Parathyroid adenoma (tissue), 2 donors: ENCODE measurements at regions not wholly inside any gene's neighbourhood (a gene's known extent, or its start where the extent isn't known, plus 50 kb on each side); places are given as distances from the start of the nearest gene placed in this dataset.

Experiments
- H2AFZ ChIP-seq: fragments of 300-600 bp; sonication (generic); one replicate; pipeline ENCODE4 v1.7.0; 2017; ENCODE audit warnings: antibody characterized with exemption, mild to moderate bottlenecking
- H3K27ac ChIP-seq: fragments of 300-600 bp; sonication (generic); one replicate; pipeline ENCODE4 v1.7.0; 2017
- H3K27me3 ChIP-seq: fragments of 300-600 bp; sonication (generic); one replicate; pipeline ENCODE4 v1.7.0; 2017; ENCODE audit warnings: low read length; ENCODE audit not compliant: control insufficient read depth, insufficient read depth
- H3K36me3 ChIP-seq: fragments of 300-600 bp; sonication (generic); one replicate; pipeline ENCODE4 v1.7.0; 2017; ENCODE audit warnings: low read length; ENCODE audit not compliant: control insufficient read depth, insufficient read depth
- H3K4me1 ChIP-seq: fragments of 300-600 bp; sonication (generic); one replicate; pipeline ENCODE4 v1.7.0; 2017; ENCODE audit warnings: control low read depth
- H3K4me2 ChIP-seq: fragments of 300-600 bp; sonication (generic); one replicate; pipeline ENCODE4 v1.7.0; 2017; ENCODE audit warnings: low read length
- H3K4me3 ChIP-seq: fragments of 300-600 bp; sonication (generic); one replicate; pipeline ENCODE4 v1.7.0; 2017; ENCODE audit warnings: low read depth, low read length
- H3K79me2 ChIP-seq: fragments of 300-600 bp; sonication (generic); one replicate; pipeline ENCODE4 v1.7.0; 2017; ENCODE audit warnings: control low read depth
- H3K9ac ChIP-seq: fragments of 300-600 bp; sonication (generic); one replicate; pipeline ENCODE4 v1.7.0; 2017; ENCODE audit warnings: mild to moderate bottlenecking
- H3K9me3 ChIP-seq: fragments of 300-600 bp; sonication (generic); one replicate; pipeline ENCODE4 v1.7.0; 2017; ENCODE audit warnings: low read length; ENCODE audit not compliant: control insufficient read depth
- TF ChIP-seq, protein P1 (sequence below): fragments of 300-600 bp; sonication (generic); IDR thresholded peaks from one replicate; pipeline ENCODE4 v1.7.0; 2017; ENCODE audit warnings: antibody characterized with exemption, mild to moderate bottlenecking
- donor health status: primary hyperparathyroidism.

DNA sequence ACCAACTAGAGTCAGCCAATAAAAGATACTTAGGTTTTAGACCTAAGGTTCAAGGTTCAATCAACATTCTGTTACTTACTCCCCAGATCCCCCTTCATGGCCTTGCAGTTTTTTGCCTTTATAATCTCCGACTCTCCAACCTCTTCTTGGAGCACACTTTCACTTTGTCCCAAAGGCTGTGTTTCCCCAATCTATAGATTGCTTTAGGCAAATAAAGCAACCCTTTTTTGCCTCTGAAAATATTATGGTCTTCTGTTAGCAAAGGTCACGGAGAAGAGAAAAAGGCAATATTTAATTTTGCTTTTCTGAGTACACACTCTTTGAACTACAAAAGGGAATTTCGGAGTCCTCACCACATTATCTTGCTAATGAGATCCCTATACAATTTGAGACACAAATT lies 268.1 kb downstream of the PLOD2 start:
- Histone ChIP-seq H3K4me1 (no peaks in the 10 kb centered on the region), H3K79me2 (no peaks in the 10 kb centered on the region), H3K27me3 (no peaks in the 10 kb centered on the region), H3K36me3 (no peaks in the 10 kb centered on the region), H3K9me3 (no peaks in the 10 kb centered on the region), H3K9ac (no peak overlapping the region), H3K27ac (no peak overlapping the region), H2AFZ (no peak overlapping the region), H3K4me2 (no peak overlapping the region), H3K4me3 (no peak overlapping the region)
- TF ChIP-seq, protein P1, sequence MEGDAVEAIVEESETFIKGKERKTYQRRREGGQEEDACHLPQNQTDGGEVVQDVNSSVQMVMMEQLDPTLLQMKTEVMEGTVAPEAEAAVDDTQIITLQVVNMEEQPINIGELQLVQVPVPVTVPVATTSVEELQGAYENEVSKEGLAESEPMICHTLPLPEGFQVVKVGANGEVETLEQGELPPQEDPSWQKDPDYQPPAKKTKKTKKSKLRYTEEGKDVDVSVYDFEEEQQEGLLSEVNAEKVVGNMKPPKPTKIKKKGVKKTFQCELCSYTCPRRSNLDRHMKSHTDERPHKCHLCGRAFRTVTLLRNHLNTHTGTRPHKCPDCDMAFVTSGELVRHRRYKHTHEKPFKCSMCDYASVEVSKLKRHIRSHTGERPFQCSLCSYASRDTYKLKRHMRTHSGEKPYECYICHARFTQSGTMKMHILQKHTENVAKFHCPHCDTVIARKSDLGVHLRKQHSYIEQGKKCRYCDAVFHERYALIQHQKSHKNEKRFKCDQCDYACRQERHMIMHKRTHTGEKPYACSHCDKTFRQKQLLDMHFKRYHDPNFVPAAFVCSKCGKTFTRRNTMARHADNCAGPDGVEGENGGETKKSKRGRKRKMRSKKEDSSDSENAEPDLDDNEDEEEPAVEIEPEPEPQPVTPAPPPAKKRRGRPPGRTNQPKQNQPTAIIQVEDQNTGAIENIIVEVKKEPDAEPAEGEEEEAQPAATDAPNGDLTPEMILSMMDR, result no peak

DNA sequence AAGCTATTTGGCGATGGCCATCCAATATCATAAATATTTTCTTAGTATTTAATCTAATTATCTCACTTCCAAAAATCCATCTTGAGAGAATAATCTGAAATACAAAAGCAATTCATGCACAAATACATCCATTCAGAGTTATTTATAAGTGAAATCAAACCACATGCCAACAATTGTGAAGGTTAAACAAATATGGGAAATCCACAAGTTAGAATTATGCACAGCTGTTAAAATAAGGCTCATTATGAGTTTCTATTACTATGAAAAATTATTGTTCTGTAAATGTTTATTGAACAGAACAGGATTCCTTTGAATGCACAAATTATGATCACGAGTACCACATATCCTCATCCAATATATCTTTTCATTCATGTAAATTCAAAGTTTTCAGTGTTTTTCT lies 267.7 kb downstream of the PLOD2 start:
- Histone ChIP-seq H3K4me1 (no peaks in the 10 kb centered on the region), H3K79me2 (no peaks in the 10 kb centered on the region), H3K4me3 (no peak overlapping the region), H3K4me2 (no peak overlapping the region), H3K27me3 (no peaks in the 10 kb centered on the region), H3K27ac (no peak overlapping the region), H3K36me3 (no peaks in the 10 kb centered on the region), H2AFZ (no peak overlapping the region), H3K9me3 (no peaks in the 10 kb centered on the region), H3K9ac (no peak overlapping the region)
- TF ChIP-seq, protein P1, result no peak

DNA sequence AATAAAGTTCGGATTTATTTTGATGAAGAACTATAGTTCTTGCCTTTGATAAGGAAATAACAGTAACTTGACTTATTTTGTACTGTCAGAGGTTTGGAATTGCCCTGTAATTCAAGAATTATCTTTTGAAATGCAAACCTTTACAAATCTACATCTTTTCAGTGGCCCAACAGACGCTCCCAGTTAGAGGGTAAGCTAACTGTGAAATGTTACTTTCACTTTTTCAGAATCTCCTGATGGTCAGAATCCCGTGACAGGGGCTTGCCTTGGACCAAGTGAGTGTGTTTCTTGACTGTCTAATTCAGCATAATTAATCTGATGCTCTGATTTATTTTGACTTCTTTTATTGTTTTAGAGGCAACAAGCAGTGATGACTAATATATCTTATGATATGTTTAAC lies 262.5 kb downstream of the PLOD2 start:
- Histone ChIP-seq H3K27ac (no peak overlapping the region), H3K79me2 (no peaks in the 10 kb centered on the region), H3K9me3 (no peaks in the 10 kb centered on the region), H3K4me1 (no peaks in the 10 kb centered on the region), H2AFZ (no peak overlapping the region), H3K36me3 (no peaks in the 10 kb centered on the region), H3K4me2 (no peak overlapping the region), H3K9ac (no peak overlapping the region), H3K4me3 (no peak overlapping the region), H3K27me3 (no peaks in the 10 kb centered on the region)
- TF ChIP-seq, protein P1, result no peak

DNA sequence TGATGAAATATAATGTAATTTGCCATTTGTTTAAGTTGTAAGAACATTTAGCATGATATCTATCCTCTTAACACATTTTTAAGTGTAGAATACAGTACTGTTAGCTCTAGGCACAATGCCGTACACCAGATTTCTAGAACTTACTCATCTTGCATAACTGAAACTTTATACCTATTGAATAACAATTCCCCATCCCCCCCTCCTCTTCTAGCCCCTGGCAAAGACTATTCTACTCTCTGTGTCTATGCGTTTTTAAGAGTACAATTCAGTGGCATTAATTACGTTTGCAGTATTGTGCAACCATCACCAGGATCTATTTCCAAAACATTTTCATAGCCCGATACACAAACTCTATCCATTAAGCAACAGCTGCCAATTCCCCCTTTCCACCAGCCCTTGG lies 261.7 kb downstream of the PLOD2 start:
- no peak overlapping the region for H3K4me3 ChIP-seq
- H2AFZ ChIP-seq, result no peak overlapping the region
- TF ChIP-seq, protein P1, result no peak
- H3K9me3 ChIP-seq, result no peaks in the 10 kb centered on the region
- no peak overlapping the region for H3K4me2 ChIP-seq
- H3K36me3 ChIP-seq, result no peaks in the 10 kb centered on the region
- no peaks in the 10 kb centered on the region for H3K4me1 ChIP-seq
- no peak overlapping the region for H3K27ac ChIP-seq
- H3K79me2 ChIP-seq, result no peaks in the 10 kb centered on the region
- H3K27me3 ChIP-seq, result no peaks in the 10 kb centered on the region
- H3K9ac ChIP-seq, result no peak overlapping the region

DNA sequence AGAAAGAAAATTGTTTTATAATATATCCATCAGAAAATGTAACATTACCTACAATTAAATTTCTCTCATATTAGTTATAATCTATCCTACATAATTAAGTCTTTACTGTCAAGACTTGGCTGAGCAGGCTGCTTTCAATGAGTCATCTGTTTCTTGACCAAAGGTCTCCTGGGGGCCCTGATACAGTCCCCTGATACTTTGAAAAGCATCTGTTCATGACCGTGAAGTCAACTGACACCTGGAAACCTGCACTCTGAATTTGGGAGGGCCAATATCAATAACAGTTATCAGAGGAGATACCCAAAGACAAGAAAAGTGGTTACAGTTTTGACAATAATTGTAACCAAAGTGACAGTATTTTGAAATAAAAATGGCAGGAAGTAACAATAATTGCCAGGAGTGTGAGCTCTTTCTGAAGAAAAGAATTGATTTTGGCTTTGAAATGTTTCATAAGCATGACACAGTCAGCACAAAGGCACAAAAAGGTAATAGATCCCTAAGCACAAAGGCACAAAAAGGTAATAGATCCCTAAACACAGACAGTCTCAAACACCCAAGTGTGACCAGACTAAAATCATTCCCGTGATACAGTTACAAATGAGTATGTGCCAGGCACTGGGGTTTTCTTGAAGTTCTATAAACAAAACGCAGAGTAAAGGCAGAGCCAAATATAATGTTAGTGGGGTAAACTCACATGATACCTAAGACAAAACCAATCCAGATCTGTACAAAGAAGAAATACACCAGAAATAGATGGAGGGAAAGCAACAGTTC lies 260.7 kb downstream of the PLOD2 start:
- TF ChIP-seq, protein P1, result no peak

More for the DNA sequence above, 260.7 kb downstream of the PLOD2 start:
- H3K4me2 ChIP-seq, result no peak overlapping the region
- no peak overlapping the region for H3K27ac ChIP-seq
- no peaks in the 10 kb centered on the region for H3K4me1 ChIP-seq
- H3K4me3 ChIP-seq, result no peak overlapping the region
- H3K79me2 ChIP-seq, result no peaks in the 10 kb centered on the region
- no peaks in the 10 kb centered on the region for H3K9me3 ChIP-seq
- H3K36me3 ChIP-seq, result no peaks in the 10 kb centered on the region
- no peak overlapping the region for H2AFZ ChIP-seq
- H3K9ac ChIP-seq, result no peak overlapping the region
- H3K27me3 ChIP-seq, result no peaks in the 10 kb centered on the region
